ENCODE measurements at regions not wholly inside any gene's neighbourhood (a gene's known extent, or its start where the extent isn't known, plus 50 kb on each side); places are given as distances from the start of the nearest gene placed in this dataset.

GRCh38 chr3:56979791-56980190 is 80.7 kb upstream of the SPATA12 start:
- DNase-seq (ENCODE audit: low spot score), result no peak
- TF ChIP-seq CTCF (IDR thresholded peaks at IDR 0.05; ENCODE audit: extremely low read depth, missing control alignments), result no peak

GRCh38 chr3:56977561-56977889 is 82.9 kb upstream of the SPATA12 start:
- no peak for TF ChIP-seq CTCF (IDR thresholded peaks at IDR 0.05; ENCODE audit: extremely low read depth, missing control alignments)
- no peak for DNase-seq (ENCODE audit: low spot score)

GRCh38 chr3:56976651-56977560 is 83.6 kb upstream of the SPATA12 start:
- no peak for DNase-seq (ENCODE audit: low spot score)
- no peak for TF ChIP-seq CTCF (IDR thresholded peaks at IDR 0.05; ENCODE audit: extremely low read depth, missing control alignments)

- no peak for TF ChIP-seq CTCF (IDR thresholded peaks at IDR 0.05; ENCODE audit: extremely low read depth, missing control alignments)
- DNase-seq (ENCODE audit: low spot score), result no peak
Measured at GRCh38 chr3:56975567-56975966, 84.9 kb upstream of the SPATA12 start.

GRCh38 chr3:56974247-56974930 is 86.1 kb upstream of the SPATA12 start:
- no peak for DNase-seq (ENCODE audit: low spot score)
- TF ChIP-seq CTCF (IDR thresholded peaks at IDR 0.05; ENCODE audit: extremely low read depth, missing control alignments), result no peak

- no peak for DNase-seq (ENCODE audit: low spot score)
- no peak for TF ChIP-seq CTCF (IDR thresholded peaks at IDR 0.05; ENCODE audit: extremely low read depth, missing control alignments)
Measured at GRCh38 chr3:56971816-56972215, 88.6 kb upstream of the SPATA12 start.

GRCh38 chr3:56971261-56971660 is 89.2 kb upstream of the SPATA12 start:
- no peak for DNase-seq (ENCODE audit: low spot score)
- TF ChIP-seq CTCF (IDR thresholded peaks at IDR 0.05; ENCODE audit: extremely low read depth, missing control alignments), result no peak
